ENCODE measurements at regions not wholly inside any gene's neighbourhood (a gene's known extent, or its start where the extent isn't known, plus 50 kb on each side); places are given as distances from the start of the nearest gene placed in this dataset.

DNA sequence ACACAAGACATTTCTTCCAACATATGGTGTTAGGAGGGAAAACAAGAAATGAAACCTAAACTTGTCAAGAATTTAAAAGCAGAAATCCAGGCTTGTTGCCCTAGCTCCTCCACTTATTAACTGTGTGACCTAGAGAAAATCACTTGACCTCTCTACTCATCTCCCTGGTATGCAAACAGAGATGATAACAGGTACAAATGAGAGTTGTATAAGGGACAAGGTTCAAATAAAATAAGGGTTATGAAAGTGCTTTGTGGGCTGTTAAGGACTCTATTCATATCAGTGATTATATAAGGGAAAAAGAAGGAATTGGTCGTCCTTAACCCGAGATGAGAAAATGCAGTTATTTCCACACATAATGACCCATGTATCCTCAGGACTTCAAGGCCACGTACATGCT, 372.7 kb upstream of the TENM4 start:
- DNase-seq (ENCODE audit: insufficient read length, low spot score) (no peak), FAIRE-seq (no peak)
- TF ChIP-seq, protein P1, sequence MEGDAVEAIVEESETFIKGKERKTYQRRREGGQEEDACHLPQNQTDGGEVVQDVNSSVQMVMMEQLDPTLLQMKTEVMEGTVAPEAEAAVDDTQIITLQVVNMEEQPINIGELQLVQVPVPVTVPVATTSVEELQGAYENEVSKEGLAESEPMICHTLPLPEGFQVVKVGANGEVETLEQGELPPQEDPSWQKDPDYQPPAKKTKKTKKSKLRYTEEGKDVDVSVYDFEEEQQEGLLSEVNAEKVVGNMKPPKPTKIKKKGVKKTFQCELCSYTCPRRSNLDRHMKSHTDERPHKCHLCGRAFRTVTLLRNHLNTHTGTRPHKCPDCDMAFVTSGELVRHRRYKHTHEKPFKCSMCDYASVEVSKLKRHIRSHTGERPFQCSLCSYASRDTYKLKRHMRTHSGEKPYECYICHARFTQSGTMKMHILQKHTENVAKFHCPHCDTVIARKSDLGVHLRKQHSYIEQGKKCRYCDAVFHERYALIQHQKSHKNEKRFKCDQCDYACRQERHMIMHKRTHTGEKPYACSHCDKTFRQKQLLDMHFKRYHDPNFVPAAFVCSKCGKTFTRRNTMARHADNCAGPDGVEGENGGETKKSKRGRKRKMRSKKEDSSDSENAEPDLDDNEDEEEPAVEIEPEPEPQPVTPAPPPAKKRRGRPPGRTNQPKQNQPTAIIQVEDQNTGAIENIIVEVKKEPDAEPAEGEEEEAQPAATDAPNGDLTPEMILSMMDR (IDR thresholded peaks at IDR 0.05; ENCODE audit: insufficient read depth, missing control alignments): no peak

DNA sequence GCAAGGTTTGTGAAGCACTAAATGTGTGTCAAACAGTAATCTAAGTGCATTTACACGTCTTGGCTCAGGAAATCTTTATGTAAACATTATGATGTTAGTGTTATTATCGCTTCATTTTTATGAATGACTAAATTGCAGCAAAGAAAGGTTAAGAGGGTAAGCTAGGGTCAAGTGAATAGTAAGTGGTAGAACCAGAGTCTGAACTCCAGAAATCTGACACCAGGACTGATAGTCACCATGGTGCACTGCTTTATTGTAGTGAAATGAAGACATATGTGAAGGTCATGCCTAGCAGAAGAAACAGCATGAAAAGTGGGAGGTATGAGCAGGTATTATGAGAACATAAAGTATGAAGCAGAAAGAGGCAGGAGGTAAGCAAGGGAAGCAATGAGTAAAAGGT, 368.7 kb upstream of the TENM4 start:
- DNase-seq (ENCODE audit: insufficient read length, low spot score): no peak
- FAIRE-seq: no peak
- TF ChIP-seq, protein P1 (IDR thresholded peaks at IDR 0.05; ENCODE audit: insufficient read depth, missing control alignments): no peak

DNA sequence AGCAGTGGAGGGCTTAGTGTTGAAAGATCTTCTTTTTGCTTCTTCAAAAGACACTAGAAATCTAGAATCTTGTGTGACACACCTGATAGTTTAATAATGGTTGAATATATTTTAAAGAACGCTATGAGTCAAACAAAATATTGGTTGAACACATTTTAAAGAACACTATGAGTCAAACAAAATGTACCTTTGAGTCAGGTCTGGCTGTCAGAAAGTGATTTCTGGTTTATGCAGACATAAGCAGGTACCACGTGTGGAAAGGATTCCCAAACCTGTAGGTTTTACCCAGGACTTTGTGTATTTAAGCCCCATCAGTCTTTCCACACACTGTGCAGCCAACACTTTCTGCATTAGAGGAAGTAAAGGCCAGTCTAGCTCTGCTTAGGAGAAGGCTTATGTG, 366.7 kb upstream of the TENM4 start:
- DNase-seq (ENCODE audit: insufficient read length, low spot score) (no peak), FAIRE-seq (no peak)
- TF ChIP-seq, protein P1 (IDR thresholded peaks at IDR 0.05; ENCODE audit: insufficient read depth, missing control alignments): no peak

DNA sequence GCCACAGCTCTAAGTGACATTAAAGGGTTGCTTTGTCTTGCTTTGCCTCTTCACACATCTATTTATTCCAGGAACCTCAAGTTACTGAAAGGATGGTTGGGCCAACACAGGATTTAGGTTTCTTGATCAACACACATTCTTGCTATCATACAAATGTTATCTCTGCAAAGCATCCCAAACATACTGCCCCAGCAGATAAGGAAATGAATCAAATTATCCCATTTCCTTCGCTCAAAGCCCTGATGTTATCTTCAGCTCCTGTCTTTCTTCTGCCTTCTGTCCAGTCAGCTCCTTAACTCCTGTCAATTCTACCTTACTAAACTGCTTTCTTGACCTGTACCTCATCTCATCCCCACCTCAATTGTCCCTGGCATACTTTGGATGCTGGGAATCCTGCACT, 355.9 kb upstream of the TENM4 start:
- no peak for DNase-seq (ENCODE audit: insufficient read length, low spot score)

DNA sequence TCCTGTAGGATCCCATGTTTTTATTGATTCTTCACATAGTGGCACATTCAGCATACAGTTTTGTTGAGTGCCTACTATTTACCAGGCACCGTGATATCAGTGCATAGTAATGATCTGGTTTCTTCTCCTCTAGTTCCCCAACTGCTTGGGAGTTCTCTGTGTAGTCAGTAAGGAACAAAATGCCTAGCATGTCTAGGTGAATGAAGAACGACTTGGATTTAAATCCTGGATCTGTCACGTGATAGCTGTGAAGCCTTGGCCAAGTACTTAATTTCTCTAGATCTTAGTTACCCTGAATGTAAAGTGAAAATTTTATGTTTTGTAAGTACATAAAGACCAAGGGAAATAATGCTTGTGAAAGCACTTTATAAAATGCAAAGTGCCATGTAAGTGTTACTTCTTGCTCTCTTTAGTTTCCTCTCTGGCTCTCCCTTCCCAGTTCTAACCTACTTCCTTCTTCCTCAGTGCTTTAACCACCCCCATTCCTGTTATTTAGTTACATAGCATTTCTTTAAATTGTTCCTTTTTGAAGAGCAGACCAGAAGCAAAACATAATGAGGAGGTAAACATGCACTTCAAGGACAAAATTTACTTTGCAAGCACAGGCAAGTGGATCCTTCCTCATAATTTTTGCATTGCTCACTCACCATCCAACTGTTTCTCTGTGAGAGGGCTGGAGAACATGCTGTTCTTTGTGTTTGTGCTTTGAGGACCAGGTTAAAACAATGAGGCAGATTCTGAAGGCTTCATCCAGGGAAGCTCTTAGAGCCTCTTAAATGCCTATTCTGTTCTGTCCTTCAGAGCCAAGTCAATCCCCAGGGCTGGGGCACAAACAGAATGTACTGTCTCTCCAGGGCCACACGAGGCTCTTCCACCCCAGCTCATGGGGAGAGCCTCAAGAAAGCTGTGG, 353.9 kb upstream of the TENM4 start:
- DNase-seq (ENCODE audit: insufficient read length, low spot score): no peak
- TF ChIP-seq, protein P1 (IDR thresholded peaks at IDR 0.05; ENCODE audit: insufficient read depth, missing control alignments): no peak
- no peak for FAIRE-seq

More for the DNA sequence above, 355.9 kb upstream of the TENM4 start:
- FAIRE-seq: no peak
- TF ChIP-seq, protein P1 (IDR thresholded peaks at IDR 0.05; ENCODE audit: insufficient read depth, missing control alignments): no peak

- TF ChIP-seq, protein P1 (IDR thresholded peaks at IDR 0.05; ENCODE audit: insufficient read depth, missing control alignments): no peak
- FAIRE-seq: no peak
- DNase-seq (ENCODE audit: insufficient read length, low spot score): no peak
Observed at GRCh38 chr11:79794057-79794456, 353.2 kb upstream of the TENM4 start.

DNA sequence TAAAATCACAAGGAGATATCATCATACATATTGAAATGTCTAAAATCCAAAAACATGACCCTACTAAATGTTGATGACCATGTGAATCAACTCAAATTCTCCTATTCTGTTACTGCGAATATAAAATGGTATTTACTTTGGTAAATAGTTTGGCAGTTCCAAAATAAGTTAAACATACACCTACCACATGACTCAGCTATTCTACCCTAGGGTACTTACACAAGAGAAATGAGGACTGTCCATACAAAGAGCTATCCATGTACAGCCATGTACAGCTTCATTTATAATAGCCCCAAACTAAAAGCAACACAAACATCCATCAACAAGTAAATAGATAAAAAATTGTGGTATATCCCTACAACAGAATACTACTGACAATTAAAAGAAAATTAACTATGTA, 346.1 kb upstream of the TENM4 start:
- TF ChIP-seq, protein P1 (IDR thresholded peaks at IDR 0.05; ENCODE audit: insufficient read depth, missing control alignments): no peak
- FAIRE-seq: no peak
- DNase-seq (ENCODE audit: insufficient read length, low spot score): no peak
